HTR-8/SVneo (cell line): ENCODE measurements at regions not wholly inside any gene's neighbourhood (a gene's known extent, or its start where the extent isn't known, plus 50 kb on each side); places are given as distances from the start of the nearest gene placed in this dataset.
A peak's percentile ranks its signal among the peaks of the same experiment; 100 is the strongest.
"Not testable (repeated sequence)": the region's sequence is repeated elsewhere in the genome, so short reads cannot be mapped to it uniquely, and the experiment has no call there.

Source experiments
- DNase-seq: peaks from one replicate; pipeline ENCODE4 v3.0.0; 2011; ENCODE audit warnings: low spot score, mixed read lengths; ENCODE audit not compliant: insufficient read length
- FAIRE-seq: peaks from 2 replicates; lab custom pipeline; 2011; peaks lifted over from hg19 to GRCh38; lab: Jason Lieb, UNC

GRCh38 chr6:169379495-169380070, 125.9 kb upstream of the THBS2 start:
- no peak for FAIRE-seq
- no peak for DNase-seq

GRCh38 chr6:169378620-169379381, 125.2 kb upstream of the THBS2 start:
- FAIRE-seq (no peak), DNase-seq (no peak)

- DNase-seq (no peak), FAIRE-seq (no peak)
Measured at GRCh38 chr6:169376458-169376857, 122.8 kb upstream of the THBS2 start.

DNA sequence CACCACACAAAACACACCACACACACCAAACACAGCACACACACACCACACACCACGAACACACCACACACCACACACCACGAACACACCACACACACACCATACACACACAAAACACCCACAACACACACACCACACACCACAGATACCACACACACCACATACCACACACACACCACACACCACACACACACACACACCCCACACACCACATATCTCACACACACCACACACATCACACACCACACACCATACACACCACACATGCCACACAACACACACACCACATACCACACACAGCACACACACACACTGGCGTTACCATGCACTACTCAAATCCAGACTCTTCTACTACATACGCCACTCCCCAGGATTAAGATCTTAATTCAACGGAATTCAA, 118.9 kb upstream of the THBS2 start:
- no peak for DNase-seq
- FAIRE-seq: no peak

GRCh38 chr6:169371344-169372127, 117.9 kb upstream of the THBS2 start:
- FAIRE-seq: no peak
- peak; percentile 48 for DNase-seq

DNA sequence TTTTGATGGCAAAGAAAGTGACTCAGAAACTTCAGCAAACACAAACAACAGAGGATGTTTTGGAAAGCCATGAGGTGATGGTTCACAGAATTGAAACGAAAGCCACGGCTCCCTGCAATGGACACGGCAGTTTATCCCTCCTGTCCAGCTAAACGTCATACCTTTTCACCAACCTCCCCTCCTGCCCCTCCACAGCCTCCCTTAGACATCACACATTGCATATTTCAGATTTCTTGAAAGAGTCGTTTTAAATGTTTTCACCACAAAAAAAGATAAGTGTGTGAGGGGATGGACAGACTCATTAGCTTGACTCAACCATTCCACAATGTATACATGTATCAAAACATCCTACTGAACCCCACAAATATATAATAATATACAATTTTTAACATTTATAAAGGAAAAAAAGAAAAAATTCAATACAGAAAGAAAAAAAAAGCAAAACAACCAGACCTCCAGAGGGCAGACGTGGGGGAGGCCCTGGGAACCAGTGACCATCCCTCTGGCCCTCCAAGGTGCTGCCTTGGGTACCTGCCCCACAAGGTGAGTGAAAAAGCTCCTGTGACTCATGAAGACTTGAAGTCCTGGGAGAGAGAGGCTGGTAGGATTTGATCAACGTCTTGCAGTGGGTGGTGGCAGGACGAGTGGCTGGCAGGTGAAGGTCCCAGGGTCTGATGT, 117.2 kb upstream of the THBS2 start:
- FAIRE-seq: no peak

GRCh38 chr6:169370054-169370453, 116.4 kb upstream of the THBS2 start:
- FAIRE-seq (no peak), DNase-seq (no peak)

More for the DNA sequence above, 117.2 kb upstream of the THBS2 start:
- no peak for DNase-seq

GRCh38 chr6:169368200-169368599, 114.6 kb upstream of the THBS2 start:
- no peak for DNase-seq
- no peak for FAIRE-seq

- FAIRE-seq: no peak
Measured at GRCh38 chr6:169367507-169367906, 113.9 kb upstream of the THBS2 start.

GRCh38 chr6:169366258-169366901, 112.7 kb upstream of the THBS2 start:
- no peak for FAIRE-seq
- no peak for DNase-seq

More at GRCh38 chr6:169367507-169367906, 113.9 kb upstream of the THBS2 start:
- DNase-seq: no peak

- FAIRE-seq: no peak
- no peak for DNase-seq
Measured at GRCh38 chr6:169365567-169366257, 112.1 kb upstream of the THBS2 start.

DNA sequence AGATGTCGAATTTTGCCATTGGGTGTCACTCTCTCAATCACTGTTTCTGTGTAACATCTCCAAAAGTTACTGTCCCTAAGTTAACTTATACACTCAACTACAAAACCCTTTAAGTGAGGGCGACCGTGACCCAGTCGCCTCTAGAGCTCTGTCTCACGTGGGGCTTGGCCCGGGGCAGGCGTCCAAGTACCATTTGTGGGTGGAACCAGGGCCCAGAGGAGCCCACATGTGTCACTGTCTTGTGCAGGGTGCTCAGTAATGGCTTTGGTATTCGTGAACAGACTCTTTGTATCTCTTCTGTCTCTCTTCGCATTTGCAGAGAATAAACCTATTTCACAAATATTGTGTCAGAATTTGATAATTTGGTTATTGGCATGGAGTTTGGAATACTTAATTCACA, 109.9 kb upstream of the THBS2 start:
- no peak for DNase-seq
- FAIRE-seq: no peak

DNA sequence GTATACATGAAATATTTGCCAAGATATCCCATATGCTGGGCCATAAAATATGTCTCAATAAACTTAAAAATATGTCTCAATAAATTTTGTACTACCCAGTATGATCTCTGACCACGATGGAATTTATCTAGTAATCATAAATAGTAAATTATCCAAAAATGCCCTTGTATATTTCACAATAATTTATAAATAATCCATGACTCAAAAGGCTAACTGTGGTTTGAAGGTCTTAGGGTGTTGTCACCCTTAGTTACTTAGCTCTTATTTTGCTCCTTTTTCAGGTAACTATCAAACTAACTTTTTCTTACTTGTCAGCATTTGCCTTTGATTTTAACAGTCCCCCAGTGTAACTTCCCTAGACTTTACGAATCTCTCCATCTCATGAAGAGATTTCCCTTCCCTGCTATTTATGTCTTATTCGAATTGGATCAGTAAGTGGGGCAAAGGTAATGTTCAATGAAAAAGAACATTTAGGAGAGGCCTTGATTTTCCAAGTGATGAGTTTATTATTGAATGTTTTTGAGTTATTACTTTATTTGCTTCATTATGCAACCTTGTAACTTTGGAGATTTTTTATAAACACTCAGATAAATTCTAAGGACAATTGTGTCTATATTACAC, 109.0 kb upstream of the THBS2 start:
- FAIRE-seq: no peak
- DNase-seq: no peak

GRCh38 chr6:169355001-169355400, 101.4 kb upstream of the THBS2 start:
- not testable (repeated sequence) for FAIRE-seq, DNase-seq

GRCh38 chr6:169345146-169345545, 91.5 kb upstream of the THBS2 start:
- FAIRE-seq (no peak), DNase-seq (no peak)

GRCh38 chr6:169344750-169345065, 91.1 kb upstream of the THBS2 start:
- no peak for DNase-seq
- FAIRE-seq: no peak

DNA sequence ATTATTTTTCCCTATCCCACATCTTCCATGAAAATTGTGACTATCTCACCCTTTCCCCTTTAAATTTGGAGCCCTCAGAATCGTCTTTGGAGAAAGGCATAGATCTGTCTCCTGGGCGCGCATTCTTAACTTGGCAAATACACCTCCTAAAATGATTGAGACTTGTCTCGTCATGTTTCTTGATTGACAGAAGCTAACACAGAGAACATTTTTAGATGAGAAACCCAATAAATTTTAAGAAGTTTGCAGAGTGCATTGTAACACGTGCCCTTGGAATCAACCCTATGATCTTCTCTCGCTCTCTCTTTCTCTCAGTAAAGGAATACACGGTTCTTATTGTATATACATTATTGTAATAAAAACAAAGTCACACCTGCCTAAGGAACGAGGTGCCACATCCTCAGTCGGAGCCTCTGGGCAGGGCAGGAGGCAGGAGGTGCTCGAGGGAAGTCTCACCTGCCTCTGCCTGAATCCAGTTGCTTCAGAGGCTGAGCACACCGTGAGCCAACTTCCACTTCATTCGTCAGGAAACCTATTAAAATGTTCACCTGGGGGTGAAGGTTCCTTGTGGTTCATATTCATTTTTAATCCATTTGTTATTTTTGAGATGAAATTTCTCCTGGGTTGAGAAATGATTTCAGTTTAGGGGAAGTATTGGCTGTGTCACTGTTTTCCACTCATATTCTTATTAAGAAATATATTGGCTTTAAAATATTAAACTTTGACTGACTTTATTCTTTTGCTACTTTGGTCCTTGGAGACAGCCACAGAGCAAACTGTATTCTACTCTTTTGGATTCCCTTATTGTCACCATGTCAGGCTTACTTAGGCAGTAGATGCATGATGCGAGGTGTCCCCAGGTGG, 90.5 kb upstream of the THBS2 start:
- DNase-seq: no peak
- no peak for FAIRE-seq

- DNase-seq: no peak
- no peak for FAIRE-seq
Measured at GRCh38 chr6:169342710-169343109, 89.1 kb upstream of the THBS2 start.
